B cell (primary cell): ENCODE measurements at regions not wholly inside any gene's neighbourhood (a gene's known extent, or its start where the extent isn't known, plus 50 kb on each side); places are given as distances from the start of the nearest gene placed in this dataset.

Experiments
- CTCF ChIP-seq: fragments of 200-600 bp; IDR thresholded peaks from one replicate; pipeline ENCODE4 v1.8.0; 2022; ENCODE audit warnings: antibody characterized with exemption, mild to moderate bottlenecking
- EZH2 ChIP-seq: IDR thresholded peaks from 2 replicates; pipeline ENCODE4 v1.6.1; 2012; ENCODE audit warnings: borderline replicate concordance, low read depth, mild to moderate bottlenecking, moderate library complexity, low read length; ENCODE audit not compliant: insufficient read depth, poor library complexity, severe bottlenecking

GRCh38 chr5:117496801-117497200, 922.2 kb upstream of the SEMA6A start:
- no peak for TF ChIP-seq CTCF
- TF ChIP-seq EZH2 = no peak
